Activated naive CD4-positive, alpha-beta T cell treated with anti-CD3 and anti-CD28 coated beads, Interleukin-2, amount 10 ng/mL, durations not matched to agents 7 days and 5 days (primary cell): ENCODE measurements at regions not wholly inside any gene's neighbourhood (a gene's known extent, or its start where the extent isn't known, plus 50 kb on each side); places are given as distances from the start of the nearest gene placed in this dataset.
"Not testable (repeated sequence)": the region's sequence is repeated elsewhere in the genome, so short reads cannot be mapped to it uniquely, and the experiment has no call there.

Experiments used
- CTCF ChIA-PET: fragments of 350-600 bp; sonication (Branson Sonifier 250); formaldehyde crosslinking; loops from one replicate; lab custom pipeline; 2021; ENCODE audit warnings: antibody characterized with exemption; lab: Charles Lee
- DNase-seq: peaks from one replicate; pipeline ENCODE4 v3.0.0-alpha.2; 2020
- H3K27ac Mint-ChIP-seq: one replicate; pipeline ENCODE4 v1.8.0; 2021; ENCODE audit warnings: mild to moderate bottlenecking, moderate library complexity, mixed read lengths
- H3K27me3 Mint-ChIP-seq: one replicate; pipeline ENCODE4 v1.8.0; 2021; ENCODE audit warnings: mild to moderate bottlenecking, mixed read lengths
- H3K36me3 Mint-ChIP-seq: one replicate; pipeline ENCODE4 v1.8.0; 2021; ENCODE audit warnings: mixed read lengths
- H3K4me1 Mint-ChIP-seq: one replicate; pipeline ENCODE4 v1.8.0; 2021; ENCODE audit warnings: mixed read lengths
- H3K4me3 Mint-ChIP-seq: one replicate; pipeline ENCODE4 v1.8.0; 2021; ENCODE audit warnings: mild to moderate bottlenecking, moderate library complexity, mixed read lengths
- H3K9me3 Mint-ChIP-seq: one replicate; pipeline ENCODE4 v1.8.0; 2021; ENCODE audit warnings: mixed read lengths

DNA sequence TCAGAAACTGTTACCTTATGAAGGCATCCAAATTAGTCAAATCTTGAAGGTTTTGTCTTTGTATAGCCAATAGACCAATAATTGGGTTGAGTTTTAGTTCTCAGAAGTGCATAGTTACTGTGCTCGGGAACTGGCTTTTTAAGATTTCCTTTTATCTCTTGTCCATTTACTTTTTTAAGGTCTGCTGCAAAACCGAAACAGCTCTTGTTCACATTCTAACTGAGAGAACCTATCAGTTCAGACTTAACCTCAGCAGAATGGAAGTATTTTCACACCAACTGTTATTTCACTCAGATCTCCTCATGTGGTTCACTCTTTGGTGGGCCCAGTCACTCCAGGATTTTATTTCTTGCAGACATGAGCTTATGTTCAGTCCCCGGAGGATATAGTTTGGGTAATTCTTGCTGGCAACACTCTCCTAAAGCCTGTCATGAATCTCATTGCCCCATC, 55.5 kb downstream of the TPBG start:
- Mint-ChIP-seq H3K4me1 (no peaks in the 10 kb centered on the region), H3K9me3 (no peaks in the 10 kb centered on the region), H3K27me3 (no peaks in the 10 kb centered on the region), H3K27ac (no peak overlapping the region), H3K36me3 (no peaks in the 10 kb centered on the region), H3K4me3 (no peak overlapping the region)
- CTCF ChIA-PET: no interaction called here
- no peak for DNase-seq

DNA sequence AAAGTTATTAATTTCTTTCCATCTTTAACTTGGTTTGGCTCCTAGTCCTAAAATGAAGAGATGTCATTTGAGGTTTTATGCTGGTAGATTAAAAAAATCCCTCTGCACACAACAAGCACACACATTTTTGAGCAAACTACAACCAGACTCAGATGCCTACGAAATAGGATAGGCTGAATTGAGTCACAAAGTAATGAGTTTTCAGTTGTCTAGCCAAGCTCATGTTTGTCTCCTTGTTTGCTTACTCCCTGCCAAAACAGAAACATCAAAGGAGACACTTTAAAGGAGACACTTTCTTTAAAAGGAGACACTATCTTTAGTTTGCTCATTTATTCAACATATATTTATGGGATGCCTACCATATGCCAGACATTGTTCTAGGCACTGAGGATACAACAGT, 56.2 kb downstream of the TPBG start:
- no peaks in the 10 kb centered on the region for H3K36me3 Mint-ChIP-seq
- DNase-seq: no peak
- H3K9me3 Mint-ChIP-seq: no peaks in the 10 kb centered on the region
- CTCF ChIA-PET: no interaction called here
- H3K4me1 Mint-ChIP-seq: no peaks in the 10 kb centered on the region
- no peaks in the 10 kb centered on the region for H3K27me3 Mint-ChIP-seq
- no peak overlapping the region for H3K4me3 Mint-ChIP-seq
- H3K27ac Mint-ChIP-seq: no peak overlapping the region

DNA sequence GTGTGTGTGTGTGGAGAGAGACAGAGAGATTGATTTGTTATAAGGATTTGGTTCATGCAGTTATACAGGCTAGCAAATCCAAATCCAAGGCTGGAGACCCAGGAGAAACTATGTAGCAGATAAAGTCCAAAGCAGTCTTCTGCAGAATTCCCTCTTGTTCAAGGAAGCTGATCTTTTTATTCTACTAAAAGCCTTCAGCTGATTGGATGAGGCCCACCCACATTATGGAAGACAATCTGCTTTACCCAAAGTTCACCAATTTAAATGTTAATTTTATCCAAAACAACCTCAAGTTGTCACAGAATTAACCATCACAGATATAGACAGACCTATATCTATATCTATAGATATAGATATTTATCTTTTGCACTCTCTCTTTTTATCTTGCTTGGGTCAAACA, 67.0 kb downstream of the TPBG start:
- Mint-ChIP-seq H3K36me3 (no peaks in the 10 kb centered on the region), H3K9me3 (no peaks in the 10 kb centered on the region), H3K4me3 (no peak overlapping the region), H3K27ac (no peak overlapping the region), H3K4me1 (no peaks in the 10 kb centered on the region), H3K27me3 (no peaks in the 10 kb centered on the region)
- DNase-seq: no peak
- CTCF ChIA-PET: no interaction called here

DNA sequence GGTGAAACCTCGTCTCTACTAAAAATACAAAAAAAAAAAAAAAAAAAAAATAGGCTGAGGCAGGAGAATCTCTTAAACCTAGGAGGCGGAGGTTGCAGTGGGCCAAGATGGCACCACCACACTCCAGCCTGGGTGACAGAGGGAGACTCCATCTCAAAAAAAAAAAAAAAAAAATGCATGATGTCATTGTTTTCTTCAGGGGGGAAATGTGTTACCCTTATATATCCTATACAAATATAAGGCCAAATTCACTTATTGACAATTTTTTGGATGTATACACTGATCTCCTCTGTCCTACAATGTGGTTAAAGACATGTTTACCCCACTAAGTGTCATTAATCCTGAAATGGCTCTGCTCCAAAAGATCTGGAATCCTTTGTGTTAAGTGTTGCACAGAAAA, 73.1 kb downstream of the TPBG start:
- no peaks in the 10 kb centered on the region for H3K27me3 Mint-ChIP-seq
- no peak overlapping the region for H3K27ac Mint-ChIP-seq
- no peak overlapping the region for H3K4me3 Mint-ChIP-seq
- DNase-seq: no peak
- no peaks in the 10 kb centered on the region for H3K36me3 Mint-ChIP-seq
- H3K9me3 Mint-ChIP-seq: no peaks in the 10 kb centered on the region
- CTCF ChIA-PET: no interaction called here
- H3K4me1 Mint-ChIP-seq: no peaks in the 10 kb centered on the region

DNA sequence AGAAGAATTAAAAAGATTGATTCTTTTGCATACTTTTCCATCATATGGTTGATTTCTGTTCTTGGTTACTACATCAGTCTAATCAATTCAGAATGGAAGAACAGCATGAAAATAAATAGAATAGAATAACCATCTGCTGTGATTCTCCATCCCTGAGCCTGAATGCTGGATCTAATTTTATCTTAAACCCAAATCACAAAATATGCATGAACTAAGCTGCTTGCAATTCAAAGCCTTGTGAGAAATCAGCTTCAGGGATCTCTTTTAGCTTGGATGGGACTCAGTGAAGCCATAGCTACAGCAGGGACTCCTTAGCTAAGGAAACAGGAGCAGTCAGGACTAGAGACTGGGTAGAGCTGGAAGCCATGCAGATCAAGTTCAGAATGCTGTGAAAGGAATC, 74.1 kb downstream of the TPBG start:
- Mint-ChIP-seq H3K27ac (no peak overlapping the region), H3K4me1 (no peaks in the 10 kb centered on the region), H3K9me3 (no peaks in the 10 kb centered on the region), H3K4me3 (no peak overlapping the region), H3K27me3 (no peaks in the 10 kb centered on the region), H3K36me3 (no peaks in the 10 kb centered on the region)
- no peak for DNase-seq
- CTCF ChIA-PET: no interaction called here

DNA sequence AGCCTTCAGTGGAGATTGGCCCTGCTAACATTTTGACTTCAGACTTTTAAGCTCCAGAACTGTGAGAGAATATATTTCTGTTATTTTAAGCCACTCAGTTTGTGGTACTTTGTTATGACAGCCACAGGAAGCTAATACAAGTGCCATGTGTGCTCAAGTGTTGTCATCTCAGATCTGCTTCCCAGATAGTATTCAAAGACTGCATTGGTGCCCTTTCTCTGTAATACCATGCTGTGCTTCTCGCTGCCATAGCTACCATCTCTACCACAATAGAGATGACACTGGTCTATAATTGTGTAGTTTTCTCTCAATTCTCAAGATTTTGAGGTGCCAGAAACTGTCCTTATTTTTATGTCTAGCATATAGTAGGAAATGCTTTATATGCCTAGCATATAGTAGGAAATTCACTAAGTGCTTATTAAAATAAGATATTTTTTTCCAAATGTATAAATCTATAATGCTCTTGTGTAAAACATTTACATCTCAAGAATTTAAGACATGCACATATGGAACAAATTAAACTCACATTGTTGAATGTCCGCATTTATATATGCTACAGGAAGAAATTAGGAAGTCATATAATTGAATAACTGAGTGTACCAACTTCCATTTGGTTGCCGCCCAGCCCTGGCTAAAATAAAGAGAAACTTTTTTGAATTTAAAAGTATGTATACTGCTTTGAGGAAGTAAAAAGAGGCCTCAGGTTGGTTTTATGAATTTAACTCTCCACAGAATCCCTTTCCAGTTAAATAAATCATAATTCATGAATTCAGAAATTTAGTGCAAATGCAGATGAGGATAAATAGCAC, 77.6 kb downstream of the TPBG start:
- DNase-seq: no peak
- CTCF ChIA-PET: no interaction called here
- H3K4me3 Mint-ChIP-seq: no peak overlapping the region

DNA sequence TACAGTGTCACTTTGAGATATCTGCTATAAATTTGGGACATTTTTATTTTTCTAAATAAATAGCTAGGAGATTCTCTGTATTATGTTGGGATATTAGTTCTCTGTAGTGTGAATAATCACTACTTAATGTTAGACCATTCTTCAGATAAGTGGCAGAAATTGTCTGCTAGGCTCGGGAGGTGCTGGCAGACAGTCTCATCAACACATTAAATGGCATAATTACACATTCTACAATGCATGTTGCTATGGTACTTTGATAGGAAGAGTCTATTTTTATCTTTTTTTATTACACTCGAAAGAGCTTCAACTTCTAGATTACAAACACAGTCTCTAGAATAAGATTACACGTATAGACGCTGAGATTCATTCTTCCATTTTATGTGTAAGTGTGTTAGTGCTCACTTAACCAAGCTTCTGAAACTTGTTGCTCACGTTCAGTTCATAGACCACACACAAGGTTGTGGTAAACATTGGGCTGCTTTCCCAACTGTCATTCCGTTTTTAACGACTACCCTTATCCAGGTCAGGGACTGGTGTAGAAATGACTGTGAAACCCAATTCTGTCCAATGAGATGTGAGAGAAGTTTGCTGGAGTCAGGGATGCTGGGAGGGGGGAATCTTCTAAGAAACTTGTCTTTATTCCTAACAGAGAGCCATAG, 78.6 kb downstream of the TPBG start:
- no peak overlapping the region for H3K27ac Mint-ChIP-seq
- H3K4me3 Mint-ChIP-seq: no peak overlapping the region
- CTCF ChIA-PET: no interaction called here
- H3K9me3 Mint-ChIP-seq: no peaks in the 10 kb centered on the region
- DNase-seq: no peak
- H3K27me3 Mint-ChIP-seq: no peaks in the 10 kb centered on the region
- H3K4me1 Mint-ChIP-seq: no peaks in the 10 kb centered on the region
- no peaks in the 10 kb centered on the region for H3K36me3 Mint-ChIP-seq

More for the DNA sequence above, 77.6 kb downstream of the TPBG start:
- H3K36me3 Mint-ChIP-seq: no peaks in the 10 kb centered on the region
- H3K9me3 Mint-ChIP-seq: no peaks in the 10 kb centered on the region
- no peak overlapping the region for H3K27ac Mint-ChIP-seq
- H3K27me3 Mint-ChIP-seq: no peaks in the 10 kb centered on the region
- H3K4me1 Mint-ChIP-seq: no peaks in the 10 kb centered on the region

DNA sequence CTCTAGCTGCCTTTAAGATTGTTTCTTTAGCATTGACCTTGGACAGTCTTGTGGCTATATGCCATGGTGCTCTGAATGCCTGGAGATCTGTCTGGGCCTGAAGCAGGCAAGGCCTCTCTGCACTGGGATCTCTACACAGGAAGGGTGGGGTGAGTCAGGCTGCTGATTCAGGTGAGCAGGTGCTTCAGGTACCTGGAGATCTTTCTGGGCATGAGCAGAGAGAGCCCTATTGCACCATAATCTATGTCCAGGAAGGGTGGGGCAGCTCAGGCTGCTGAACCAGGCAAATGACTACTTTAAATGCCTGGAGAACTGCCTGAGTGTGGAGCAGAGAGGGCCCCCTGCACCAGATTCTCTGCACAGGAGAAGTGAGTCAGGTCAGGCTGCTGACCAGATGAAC, 94.5 kb downstream of the TPBG start:
- CTCF ChIA-PET: no interaction called here
- H3K4me1 Mint-ChIP-seq: no peaks in the 10 kb centered on the region
- no peaks in the 10 kb centered on the region for H3K36me3 Mint-ChIP-seq
- DNase-seq: no peak
- H3K4me3 Mint-ChIP-seq: no peak overlapping the region
- peaks cover 20% of the 10 kb centered on the region for H3K9me3 Mint-ChIP-seq
- no peaks in the 10 kb centered on the region for H3K27me3 Mint-ChIP-seq
- H3K27ac Mint-ChIP-seq: no peak overlapping the region

DNA sequence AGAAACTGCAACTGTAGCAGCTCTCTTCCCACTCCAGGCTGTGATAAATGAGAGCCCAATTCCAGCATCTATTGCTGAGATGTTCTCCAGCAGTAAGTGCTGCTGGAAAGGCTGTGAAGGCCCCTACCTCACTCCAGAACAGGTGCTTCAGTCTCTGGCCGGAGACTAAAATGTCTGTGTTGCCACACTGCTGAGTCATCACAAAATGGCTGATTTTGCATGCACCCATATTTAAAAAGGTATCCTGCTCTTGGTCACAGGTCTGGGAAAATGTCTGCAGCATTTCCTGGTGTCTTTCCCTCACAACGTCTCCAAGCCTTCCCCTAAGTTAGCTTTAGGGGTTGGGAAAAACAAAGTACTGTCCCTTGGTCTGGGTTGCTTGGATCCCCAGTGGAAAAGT, 95.1 kb downstream of the TPBG start:
- Mint-ChIP-seq H3K4me3 (no peak overlapping the region), H3K27ac (no peak overlapping the region), H3K9me3 (peaks cover 20% of the 10 kb centered on the region), H3K36me3 (no peaks in the 10 kb centered on the region), H3K27me3 (no peaks in the 10 kb centered on the region), H3K4me1 (no peaks in the 10 kb centered on the region)
- CTCF ChIA-PET: no interaction called here
- no peak for DNase-seq

DNA sequence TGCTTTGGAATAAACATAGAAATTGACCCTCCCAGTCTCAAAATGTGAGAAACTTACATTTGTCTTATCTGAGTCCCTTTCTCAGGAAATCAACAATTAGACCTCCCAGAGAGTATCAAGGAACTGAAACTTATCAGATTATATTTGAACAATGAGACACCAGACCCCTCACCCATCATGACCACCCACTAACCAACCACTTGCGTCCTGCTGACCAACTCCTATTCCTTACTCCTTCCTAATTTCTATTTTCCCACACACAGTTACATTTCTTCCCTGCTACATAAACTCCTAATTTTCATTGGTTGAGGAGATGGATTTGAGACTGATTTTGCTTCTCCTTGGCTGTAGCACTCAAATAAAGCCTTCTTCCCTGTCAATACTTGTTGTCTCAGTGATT, 97.9 kb downstream of the TPBG start:
- Mint-ChIP-seq H3K4me1 (no peaks in the 10 kb centered on the region), H3K9me3 (peaks cover 7% of the 10 kb centered on the region), H3K27ac (no peak overlapping the region), H3K27me3 (no peaks in the 10 kb centered on the region), H3K36me3 (no peaks in the 10 kb centered on the region), H3K4me3 (no peak overlapping the region)
- no peak for DNase-seq
- CTCF ChIA-PET: no interaction called here

DNA sequence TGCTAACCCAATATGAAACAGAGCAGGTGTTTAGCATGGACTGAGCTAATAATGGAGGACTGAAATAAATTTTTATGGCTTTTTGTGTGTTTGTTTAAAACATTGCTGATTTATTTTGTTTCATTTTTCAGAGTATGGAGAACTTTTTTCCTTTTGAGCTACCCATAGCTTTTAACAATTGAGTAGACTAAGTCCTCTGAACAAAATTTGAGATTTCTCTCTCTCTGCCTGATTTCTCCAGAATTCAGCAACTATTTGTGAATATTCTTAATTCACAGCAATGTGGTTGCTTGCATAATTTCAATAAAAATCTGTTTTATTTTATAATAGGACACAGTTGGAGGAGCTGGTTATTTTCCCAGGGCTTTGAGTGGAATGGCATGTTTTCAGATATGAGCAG, 103.7 kb downstream of the TPBG start:
- H3K27me3 Mint-ChIP-seq: no peaks in the 10 kb centered on the region
- no peak for DNase-seq
- no peak overlapping the region for H3K4me3 Mint-ChIP-seq
- peaks cover 22% of the 10 kb centered on the region for H3K9me3 Mint-ChIP-seq
- no peaks in the 10 kb centered on the region for H3K4me1 Mint-ChIP-seq
- H3K36me3 Mint-ChIP-seq: no peaks in the 10 kb centered on the region
- no peak overlapping the region for H3K27ac Mint-ChIP-seq
- CTCF ChIA-PET: no interaction called here

DNA sequence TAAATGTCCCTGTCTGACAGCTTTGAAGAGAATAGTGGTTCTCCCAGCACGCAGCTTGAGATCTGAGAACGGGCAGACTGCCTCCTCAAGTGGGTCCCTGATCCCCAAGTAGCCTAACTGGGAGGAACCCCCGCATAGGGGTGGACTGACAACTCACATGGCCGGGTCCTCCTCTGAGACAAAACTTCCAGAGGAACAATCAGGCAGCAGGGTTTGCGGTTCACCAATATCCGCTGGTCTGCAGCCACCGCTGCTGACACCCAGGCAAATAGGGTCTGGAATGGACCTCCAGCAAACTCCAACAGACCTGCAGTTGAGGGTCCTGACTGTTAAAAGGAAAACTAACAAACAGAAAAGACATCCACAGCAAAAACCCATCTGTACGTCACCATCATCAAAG, 106.5 kb downstream of the TPBG start:
- H3K36me3 Mint-ChIP-seq, H3K4me3 Mint-ChIP-seq, CTCF ChIA-PET, H3K4me1 Mint-ChIP-seq, H3K27me3 Mint-ChIP-seq, H3K27ac Mint-ChIP-seq, DNase-seq: not testable (repeated sequence)
- peaks cover 22% of the 10 kb centered on the region for H3K9me3 Mint-ChIP-seq

DNA sequence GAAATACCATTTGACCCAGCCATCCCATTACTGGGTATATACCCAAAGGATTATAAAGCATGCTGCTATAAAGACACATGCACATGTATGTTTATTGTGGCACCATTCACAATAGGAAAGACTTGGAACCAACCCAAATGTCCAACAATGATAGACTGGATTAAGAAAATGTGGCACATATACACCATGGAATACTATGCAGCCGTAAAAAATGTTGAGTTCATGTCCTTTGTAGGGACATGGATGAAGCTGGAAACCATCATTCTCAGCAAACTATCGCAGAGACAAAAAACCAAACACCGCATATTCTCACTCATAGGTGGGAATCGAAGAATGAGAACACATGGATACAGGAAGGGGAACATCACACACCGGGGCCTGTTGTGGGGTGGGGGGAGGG, 111.5 kb downstream of the TPBG start:
- H3K9me3 Mint-ChIP-seq, DNase-seq, H3K4me1 Mint-ChIP-seq, H3K27me3 Mint-ChIP-seq, H3K36me3 Mint-ChIP-seq, CTCF ChIA-PET, H3K27ac Mint-ChIP-seq, H3K4me3 Mint-ChIP-seq: not testable (repeated sequence)

DNA sequence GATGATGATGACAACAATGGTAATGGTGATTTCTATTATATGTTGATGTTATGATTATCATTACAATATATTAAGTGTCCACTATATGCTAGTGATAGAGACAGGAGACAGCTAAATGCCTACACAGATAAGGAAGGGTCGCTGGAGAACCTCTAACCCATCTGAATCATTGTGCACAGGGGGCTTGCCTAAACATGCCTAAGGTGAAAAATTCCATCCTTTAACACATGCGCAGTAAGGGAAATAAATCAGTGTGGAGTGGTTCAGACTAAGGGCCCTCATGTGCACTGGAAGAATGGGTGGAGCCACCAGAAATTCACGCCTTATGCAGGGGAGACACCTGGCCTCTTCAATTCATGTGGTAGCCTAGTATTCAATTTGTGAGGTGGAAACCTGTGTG, 120.4 kb downstream of the TPBG start:
- no peaks in the 10 kb centered on the region for H3K4me1 Mint-ChIP-seq
- H3K36me3 Mint-ChIP-seq: no peaks in the 10 kb centered on the region
- H3K4me3 Mint-ChIP-seq: no peak overlapping the region
- DNase-seq: no peak
- no peak overlapping the region for H3K27ac Mint-ChIP-seq
- no peaks in the 10 kb centered on the region for H3K27me3 Mint-ChIP-seq
- CTCF ChIA-PET: no interaction called here
- H3K9me3 Mint-ChIP-seq: peaks cover 5% of the 10 kb centered on the region
